CD4-positive, alpha-beta T cell treated with Interferon gamma for 1 hour (primary cell): ENCODE measurements at regions not wholly inside any gene's neighbourhood (a gene's known extent, or its start where the extent isn't known, plus 50 kb on each side); places are given as distances from the start of the nearest gene placed in this dataset.

Experiments
- DNase-seq: peaks from one replicate; pipeline ENCODE4 v3.0.0-alpha.2; 2020

DNA sequence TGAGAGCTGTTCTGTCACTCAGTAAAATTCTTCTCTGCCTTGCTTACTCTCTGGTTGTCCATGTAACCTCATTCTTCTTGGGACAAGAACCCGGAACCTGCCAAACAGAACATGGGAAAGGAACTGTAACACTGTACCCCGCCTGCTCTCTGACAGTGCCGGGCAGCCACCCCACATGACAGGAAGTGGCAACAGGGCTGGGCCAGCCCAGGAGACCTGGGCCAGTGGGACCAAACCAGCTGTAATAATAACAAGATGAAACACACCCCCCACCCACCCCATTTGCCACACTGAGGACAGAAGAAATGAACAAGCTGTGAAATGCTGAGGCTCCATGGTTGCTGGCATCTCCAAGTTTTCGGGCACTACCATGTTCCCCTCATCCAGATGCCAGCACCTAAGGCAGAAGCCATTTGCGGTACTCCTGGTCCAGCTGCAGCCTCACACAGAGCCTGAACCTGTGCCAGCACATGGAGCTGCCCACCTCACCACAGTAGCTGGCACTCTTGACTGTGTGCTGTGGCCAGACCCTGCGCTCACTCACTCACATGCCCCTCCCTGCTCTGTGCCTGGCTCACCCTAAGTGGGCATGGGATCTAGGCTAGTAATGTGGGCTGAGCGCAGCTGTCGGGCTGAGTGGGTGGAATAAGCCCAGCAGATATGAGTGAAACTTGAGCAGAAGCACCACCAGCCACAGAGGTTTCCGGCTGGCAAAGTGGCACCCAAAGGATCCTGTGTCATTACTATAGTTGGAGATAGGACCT lies 126.2 kb upstream of the UGT8 start:
- no peak for DNase-seq

DNA sequence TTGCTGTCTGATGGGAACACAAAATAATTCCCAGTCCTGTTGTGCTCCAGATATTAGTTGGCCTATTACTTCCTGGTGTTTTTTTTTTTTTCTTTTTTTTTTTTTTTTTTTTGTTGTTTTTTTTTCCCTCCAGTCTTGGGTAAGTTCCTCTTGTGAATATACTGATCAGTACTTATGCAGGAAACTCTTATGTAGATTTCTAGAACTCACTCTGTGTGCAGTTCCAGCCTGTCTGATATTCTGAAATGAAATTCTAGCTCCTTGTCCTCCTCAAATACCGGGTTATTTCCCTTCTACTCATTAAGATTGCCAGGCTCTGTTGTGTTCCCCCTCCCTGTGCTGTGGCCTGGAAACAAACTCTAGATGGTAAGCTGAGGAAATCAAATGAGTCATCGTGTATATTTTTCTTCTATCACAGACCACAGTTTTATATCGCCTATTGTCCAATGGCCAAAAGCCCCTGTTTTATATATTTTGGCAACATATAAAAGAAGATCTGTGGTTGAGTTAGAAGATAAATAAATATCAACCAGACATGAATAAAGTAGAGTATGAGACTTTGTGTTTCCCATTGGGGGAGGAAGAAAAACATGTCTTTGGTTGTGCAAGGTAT lies 124.3 kb upstream of the UGT8 start:
- no peak for DNase-seq

DNA sequence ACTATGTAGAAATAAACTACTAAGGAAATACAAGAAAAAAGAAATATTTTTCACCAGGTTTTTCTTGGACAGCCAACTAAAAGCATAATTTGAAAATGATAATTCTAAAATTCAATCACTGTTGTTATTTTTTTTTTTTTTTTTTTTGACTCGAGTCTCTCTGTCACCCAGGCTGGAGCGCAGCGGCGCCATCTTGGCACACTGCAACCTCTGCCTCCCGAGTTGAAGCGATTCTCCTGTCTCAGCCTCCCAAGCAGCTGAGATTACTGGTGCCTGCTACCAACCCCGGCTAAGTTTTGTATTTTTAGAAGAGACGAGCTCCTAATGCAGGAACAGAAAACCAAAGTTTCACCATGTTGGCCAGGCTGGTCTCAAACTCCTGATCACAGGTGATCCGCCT lies 122.3 kb upstream of the UGT8 start:
- DNase-seq: no peak

DNA sequence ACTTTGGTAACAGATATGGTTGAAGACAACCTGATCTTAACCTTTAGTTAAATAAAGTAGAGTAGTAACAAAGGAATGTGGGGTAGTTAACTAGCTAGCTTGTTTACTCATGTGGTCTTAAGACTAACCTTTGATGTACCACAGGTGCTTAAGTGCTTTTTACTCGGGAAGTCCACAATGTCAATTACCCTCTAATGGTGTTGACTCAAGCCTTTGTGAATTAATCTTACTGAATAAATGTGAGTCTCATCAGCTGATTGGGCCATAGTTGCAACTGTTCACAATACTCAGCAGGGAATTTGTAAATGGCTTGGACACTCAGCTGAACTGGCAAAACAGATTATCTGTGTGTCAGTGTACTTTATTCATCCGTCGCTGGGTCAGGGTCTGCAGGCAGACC lies 119.0 kb upstream of the UGT8 start:
- DNase-seq: no peak

DNA sequence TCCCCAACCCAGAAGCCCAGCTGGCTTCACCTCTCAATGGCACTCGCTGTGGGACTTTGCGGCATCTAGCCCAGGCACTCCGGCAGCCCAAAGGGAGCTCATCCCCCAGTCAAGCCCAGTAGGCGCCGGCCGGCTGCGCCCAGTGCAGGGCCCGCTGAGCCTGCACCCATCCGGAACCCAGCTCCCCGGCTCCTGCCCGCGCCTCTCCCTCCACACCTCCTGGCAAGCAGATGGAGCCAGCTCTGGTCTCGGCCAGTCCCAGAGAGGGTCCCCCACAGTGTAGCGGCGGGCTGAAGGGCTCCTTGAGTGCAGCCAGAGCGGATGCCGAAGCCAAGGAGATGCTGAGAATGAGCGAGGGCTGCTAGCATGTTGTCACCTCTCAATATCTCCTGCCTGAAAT lies 116.8 kb upstream of the UGT8 start:
- no peak for DNase-seq

DNA sequence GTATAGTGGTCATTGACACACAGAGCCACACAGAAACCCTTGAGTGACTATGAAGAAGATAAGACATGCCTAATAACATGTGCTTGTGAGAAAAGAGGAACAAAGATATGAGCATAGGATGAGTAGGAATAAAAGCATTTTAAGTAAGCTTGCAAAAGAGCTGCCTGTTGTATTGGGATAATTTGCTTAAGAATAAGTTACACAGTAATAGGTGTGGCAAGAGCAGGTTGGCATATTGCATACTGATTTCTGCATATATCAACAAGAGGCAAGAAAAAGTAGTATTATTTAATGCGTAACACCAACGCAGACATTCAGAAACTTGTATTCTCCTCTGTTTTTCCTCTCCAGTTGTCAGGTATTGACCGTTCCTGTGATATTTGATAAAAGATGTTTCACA lies 111.5 kb upstream of the UGT8 start:
- DNase-seq: no peak

DNA sequence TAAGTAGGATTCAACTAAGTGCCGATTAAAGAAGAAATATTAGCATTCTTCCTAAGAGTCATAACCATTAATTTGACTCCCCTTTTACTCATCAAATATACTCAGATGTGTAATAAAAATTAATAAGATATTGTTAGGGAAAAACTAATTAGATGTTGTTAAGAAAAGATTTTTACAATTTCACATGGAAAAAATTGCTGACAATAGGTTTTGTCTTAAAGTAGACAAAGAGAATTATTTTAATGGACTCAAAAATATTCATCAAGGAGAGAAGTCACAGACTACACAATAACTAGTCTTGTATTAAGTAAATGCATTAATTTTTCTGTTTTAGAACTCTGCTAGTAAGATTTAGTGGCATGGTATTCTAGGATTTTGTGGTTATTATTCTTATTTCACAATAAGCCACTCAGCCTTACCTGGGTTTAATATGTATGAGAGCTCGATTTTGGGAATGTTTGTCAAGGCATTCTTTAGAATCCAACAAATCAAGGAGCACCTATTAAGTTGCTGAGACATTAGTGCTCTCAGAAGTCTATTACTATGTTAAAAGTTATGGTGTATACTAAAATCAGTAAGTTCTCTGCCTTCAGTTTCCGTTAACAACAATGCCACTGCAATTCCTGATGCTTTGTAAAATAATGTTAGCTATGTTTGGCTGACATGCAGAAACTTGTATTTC lies 110.2 kb upstream of the UGT8 start:
- no peak for DNase-seq

DNA sequence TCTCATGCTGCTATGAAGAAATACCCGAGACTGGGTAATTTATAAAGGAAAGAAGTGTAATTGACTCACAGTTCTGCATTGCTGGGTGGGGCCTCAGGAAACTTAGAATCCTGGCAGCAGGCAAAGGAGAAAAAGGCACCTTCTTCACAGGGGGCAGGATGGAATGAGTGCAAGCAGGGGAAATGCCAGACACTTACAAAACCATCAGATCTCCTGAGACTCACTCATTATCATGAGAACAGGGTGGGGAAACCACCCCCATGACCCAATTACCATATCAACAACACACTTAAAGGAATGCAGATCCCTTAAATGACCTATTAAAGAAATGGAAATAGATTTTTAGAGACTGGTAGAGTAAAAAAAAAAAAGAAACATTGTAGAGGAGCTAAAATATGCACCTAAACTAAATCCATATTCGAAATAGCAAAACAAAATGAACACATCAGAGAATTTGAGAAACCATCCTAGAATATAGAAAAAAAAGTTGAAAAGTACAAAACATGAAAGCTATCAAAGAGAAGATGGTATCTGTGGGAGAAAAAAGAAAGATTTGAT lies 104.3 kb upstream of the UGT8 start:
- DNase-seq: no peak

DNA sequence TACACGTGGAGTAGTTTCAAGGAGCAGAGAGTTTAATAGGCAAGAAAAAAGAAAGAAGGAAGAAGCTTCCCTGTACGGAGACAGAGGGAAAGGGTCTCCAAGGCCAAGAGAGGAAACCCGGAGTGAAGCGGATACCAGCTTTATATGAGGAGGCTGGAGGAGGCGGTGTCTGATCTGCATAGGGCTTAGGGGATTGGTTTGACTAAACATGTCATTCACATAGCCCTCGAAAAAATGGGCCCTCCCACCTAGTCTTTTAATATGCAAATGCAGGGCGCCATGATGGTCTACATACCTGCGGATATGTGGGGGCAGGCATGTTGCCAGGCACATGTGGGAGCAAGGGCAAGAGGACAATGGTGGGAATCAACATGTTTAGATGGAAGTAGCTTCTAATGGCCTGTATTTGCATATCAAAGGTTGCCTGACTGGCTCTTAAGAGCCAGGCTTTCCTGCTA lies 103.1 kb upstream of the UGT8 start:
- DNase-seq: no peak

DNA sequence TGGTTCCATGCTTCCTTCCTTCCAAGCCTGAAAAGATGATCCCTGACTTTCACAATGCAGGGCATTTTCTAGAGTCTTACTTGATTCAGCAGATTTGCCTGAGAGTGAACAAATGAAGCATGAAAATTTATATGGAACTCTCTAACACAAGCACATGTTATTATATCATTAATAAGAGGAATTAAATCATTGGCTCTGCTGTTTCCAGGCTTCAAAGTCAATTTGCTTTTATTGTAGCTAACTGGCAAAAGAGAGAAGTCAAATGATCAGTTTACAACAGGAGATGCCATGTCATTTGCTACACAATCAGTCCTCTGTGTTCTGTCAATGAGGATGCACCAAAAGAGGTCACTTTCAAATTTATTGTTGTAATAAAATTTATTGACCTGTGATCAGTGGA lies 101.5 kb upstream of the UGT8 start:
- no peak for DNase-seq

DNA sequence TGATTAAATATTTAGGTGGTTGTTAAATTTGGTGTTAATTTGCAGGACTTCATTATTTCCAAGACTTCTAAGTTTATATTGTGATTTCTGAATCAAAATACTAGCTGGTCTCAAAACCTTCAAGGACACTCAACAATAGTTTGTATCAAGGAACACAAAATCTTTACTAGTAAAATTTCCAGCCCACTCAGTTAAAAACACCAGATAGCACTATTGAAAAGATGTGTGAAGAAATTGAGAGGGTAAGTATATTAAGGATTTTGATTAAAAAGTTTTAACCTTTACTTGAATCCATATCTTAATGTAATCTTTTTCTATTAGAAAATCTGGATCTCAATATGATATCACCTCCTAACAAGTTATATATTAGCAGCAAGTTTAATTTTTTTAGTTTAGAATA lies 89.3 kb upstream of the UGT8 start:
- DNase-seq: no peak

DNA sequence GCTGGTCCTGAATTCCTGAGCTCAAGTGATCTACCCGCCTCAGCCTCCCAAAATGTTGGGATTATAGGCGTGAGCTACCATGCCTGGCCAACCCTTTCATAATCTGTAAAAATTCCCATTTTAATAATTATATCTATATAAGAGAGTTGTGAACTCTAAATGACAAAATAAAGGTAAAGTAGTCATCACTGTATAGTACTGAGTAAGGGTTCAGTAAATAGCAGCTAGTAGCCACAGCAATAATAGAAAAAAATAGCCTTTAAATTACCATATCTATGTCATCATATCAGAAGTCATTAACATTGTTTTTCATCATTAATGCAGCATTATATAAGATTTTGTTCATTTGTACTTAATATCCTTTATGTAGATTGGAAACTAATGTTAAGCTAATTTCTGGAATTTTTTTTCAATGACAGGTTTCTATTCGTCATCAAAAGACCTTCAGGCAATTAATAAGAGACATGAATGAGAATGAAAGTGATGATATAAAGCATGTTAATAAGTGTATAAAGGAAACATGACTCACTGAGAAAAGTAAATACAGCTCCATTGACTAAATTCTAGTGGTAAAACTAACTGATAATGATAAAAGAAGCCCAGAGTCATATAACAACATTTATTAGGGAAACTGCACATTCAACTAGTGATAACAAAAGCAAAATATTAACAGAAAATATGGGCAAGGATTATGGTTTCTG lies 85.9 kb upstream of the UGT8 start:
- no peak for DNase-seq

DNA sequence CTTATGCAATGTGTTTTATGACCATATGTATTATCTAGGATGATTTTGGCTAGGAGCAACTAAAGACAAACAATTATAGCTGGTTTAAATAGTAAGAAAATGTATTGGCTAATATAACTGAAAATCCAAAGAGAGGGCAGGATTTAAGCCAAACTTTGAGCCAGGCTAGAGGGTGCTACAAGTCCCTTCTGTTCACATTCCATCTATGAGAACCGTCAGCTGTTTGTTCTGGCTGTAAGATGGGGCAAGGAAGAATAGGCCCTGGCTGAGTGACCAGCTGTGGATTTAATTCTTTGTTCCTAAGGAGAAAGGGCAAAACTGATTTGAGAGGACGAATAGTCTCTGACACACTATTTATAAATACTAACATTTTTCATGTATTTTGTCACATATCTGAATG lies 79.2 kb upstream of the UGT8 start:
- no peak for DNase-seq

DNA sequence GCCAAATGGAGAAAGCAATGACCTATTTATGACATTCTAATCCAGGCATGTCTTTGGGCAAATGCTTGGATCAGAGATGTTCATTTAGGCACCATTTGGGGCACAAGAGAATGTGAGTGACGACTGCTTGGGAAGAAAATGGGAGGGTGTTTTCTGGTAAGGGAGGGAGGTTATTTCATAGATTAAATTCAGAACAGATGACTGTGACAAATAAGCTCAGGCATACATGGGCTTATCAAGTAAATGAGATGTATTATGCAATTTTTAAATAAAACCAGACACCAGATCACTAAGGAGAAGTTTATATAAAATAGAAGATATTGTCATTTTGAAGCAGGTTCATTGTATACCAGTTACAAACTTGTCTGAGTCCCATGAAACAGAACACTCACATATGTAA lies 71.4 kb upstream of the UGT8 start:
- DNase-seq: no peak

DNA sequence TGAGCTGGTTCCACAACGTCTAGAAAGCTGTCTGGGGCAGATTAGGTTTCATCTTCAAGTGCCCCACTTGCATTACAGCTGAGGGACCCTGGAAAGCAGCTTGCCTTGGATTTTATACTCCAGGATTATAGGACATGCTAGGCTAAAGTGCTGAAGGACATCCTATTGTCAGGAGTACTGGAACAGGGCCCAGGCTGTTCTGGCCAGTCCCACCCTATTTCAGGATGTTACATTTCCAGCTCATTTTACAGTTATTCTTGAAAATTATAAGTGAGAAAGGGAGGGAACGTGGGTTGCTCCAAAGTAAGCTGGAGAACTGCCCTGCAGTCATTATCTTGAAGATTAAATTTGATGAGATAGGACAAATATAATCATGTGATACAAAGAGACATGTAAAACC lies 71.0 kb upstream of the UGT8 start:
- DNase-seq: no peak

DNA sequence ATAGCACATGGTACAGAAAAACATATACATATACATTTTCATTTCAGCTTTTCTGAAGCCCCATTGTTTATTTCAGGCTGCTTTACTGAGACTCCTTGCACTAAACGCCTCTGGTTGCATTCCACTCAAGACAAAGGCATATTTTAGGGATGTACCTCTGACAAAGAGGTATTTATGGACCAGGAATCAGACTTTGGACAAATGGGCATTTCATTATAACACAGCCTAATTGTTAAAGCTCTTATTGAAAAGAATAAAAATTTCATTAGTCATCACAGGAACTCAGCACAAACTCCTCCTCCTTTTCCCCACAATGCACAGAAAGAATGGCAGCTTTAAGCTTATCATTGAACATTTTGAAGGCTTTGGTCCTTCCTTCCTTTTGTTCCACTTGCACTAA lies 62.9 kb upstream of the UGT8 start:
- no peak for DNase-seq

DNA sequence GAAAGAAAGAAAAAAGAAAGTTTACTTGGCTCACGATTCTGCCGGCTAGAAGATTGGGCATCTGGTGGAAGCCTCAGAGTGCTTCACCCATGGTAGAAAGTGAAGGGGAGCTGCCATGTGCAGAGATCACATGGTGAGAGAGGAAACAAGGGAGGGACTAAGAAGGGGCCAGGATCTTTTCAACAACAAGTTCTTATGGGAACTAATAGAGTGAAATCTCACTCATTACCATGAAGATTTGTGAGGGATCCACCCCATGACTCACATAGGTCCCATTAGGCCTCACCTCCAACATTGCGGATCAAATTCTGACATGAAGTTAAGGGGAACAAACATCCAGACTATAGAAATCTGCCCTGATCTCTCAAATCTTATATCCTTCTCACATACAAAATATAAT lies 61.3 kb upstream of the UGT8 start:
- no peak for DNase-seq

DNA sequence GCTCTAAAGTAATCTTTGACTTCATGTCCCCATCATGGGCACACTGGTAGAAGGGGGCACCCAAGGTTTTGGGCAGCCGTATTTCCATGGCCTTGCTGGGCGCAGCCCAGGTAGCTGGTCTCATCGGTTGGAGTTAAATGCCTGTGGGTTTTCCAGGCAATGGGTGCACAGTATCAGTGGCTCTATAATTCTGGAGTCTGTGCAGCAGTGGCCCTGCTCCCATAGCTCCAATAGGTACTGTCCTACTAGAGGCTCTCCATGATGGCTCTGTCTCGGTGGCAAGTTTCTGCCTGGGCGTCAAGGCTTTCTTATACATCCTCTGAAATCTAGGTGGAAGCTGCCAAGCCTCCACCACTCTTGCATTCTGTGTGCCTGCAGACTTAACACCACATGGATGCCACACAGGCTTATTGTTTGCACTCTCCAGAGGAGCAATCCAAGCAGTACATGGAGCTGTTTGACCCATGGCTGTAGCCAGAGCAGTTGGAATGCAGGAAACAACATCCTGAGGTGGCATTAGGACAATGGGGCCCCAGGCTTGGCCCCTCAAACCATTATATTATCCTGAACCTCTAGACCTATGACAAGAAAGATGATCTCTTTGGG lies 60.5 kb upstream of the UGT8 start:
- no peak for DNase-seq

DNA sequence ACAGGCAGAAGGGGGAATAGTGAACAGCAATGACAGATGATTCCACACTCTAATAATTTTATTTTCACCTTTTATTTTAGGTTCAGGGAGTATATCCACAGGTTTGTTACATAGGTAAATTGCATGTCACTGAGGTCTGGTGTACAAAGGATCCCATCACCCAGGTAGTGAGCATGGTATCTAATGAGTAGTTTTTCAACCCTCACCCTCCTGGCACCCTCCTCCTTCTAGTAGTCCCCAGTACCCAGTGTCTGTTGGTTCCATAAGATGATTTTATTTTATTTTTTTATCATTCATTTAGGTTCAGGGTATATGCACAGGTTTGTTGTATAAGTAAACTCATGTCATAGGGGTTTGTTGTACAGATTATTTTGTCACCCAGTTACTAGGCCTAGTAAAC lies 58.6 kb upstream of the UGT8 start:
- DNase-seq: no peak

DNA sequence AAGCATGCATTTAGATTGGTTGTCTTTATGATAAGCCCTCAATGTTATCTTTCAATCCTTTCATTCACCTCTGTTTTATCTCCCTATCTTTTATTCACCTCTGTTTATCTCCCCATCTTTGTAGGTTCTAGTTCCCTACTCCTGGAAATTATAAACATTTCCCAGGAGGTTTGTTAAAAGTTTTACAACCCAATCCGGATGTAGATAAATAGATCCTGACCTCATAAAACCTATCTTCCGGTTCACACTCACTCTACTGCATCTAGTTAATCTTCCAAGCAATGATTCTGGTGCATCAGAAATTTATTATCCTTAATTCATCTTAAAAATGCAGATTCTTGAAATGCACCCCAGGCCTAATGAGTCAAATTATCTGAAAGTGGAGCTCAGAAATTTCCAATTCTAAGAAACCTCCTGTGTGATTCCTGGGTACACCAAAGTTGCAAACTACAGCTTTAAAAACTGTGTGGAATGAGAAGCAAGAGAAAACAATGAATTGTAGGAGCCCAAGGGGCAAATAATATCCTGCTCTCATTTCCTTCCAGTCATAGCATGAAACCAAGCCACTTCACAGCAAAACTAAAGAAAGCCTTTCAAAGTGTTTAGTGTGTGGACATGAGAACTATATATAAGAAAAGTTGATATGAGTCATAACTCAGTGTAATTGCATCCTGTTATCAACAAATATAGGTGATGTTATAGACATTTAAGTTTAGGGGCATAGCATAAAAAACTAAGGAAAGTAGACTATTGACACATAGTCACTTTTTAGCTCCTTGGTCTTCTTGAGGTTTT lies 51.1 kb upstream of the UGT8 start:
- no peak for DNase-seq
